OCI-LY7 (cell line): ENCODE measurements at regions not wholly inside any gene's neighbourhood (a gene's known extent, or its start where the extent isn't known, plus 50 kb on each side); places are given as distances from the start of the nearest gene placed in this dataset.

Source experiments
- BruUV-seq: library from RNA; stranded (reverse); fragments of 400-500 nt; replicated peaks from 2 replicates; lab custom pipeline; 2021; lab: Mats Ljungman, UMichigan
- CTCF ChIA-PET: fragments of 300-600 bp; sonication (Branson Sonifier 250); formaldehyde crosslinking; loops from one replicate; lab custom pipeline; 2022; ENCODE audit warnings: antibody characterized with exemption; ENCODE audit not compliant: unreplicated experiment; lab: Charles Lee
- POLR2A ChIA-PET: fragments of 300-600 bp; sonication (Branson Sonifier 250); formaldehyde crosslinking; loops from one replicate; lab custom pipeline; 2022; ENCODE audit warnings: antibody characterized with exemption; lab: Charles Lee
- DNase-seq: peaks from one replicate; pipeline ENCODE4 v3.0.0-alpha.2; 2015; ENCODE audit warnings: low spot score
- H2AFZ ChIP-seq: fragments of 200-600 bp; sonication (generic), shearing (Covaris generic); 2 replicates; pipeline ENCODE4 v1.6.1; 2014; ENCODE audit warnings: mild to moderate bottlenecking, antibody characterized with exemption, low read length, moderate library complexity
- H3K27ac ChIP-seq: fragments of 200-600 bp; sonication (generic); 2 replicates; pipeline ENCODE4 v1.5.1; 2014; ENCODE audit warnings: mixed run types, low read depth, mild to moderate bottlenecking, moderate library complexity, low read length, inconsistent platforms; ENCODE audit not compliant: poor library complexity, severe bottlenecking
- H3K36me3 ChIP-seq: fragments of 200-600 bp; sonication (generic); 2 replicates; pipeline ENCODE4 v1.6.1; 2014; ENCODE audit warnings: mild to moderate bottlenecking, antibody characterized with exemption, low read length, moderate library complexity, mixed read lengths; ENCODE audit not compliant: insufficient read depth
- H3K4me1 ChIP-seq: fragments of 200-600 bp; sonication (generic); 2 replicates; pipeline ENCODE4 v1.5.1; 2014; ENCODE audit warnings: mild to moderate bottlenecking, low read length; ENCODE audit not compliant: insufficient read depth, poor library complexity, severe bottlenecking
- H3K4me2 ChIP-seq: fragments of 200-600 bp; sonication (generic); 2 replicates; pipeline ENCODE4 v1.6.1; 2014; ENCODE audit warnings: mild to moderate bottlenecking, low read length
- H3K4me3 ChIP-seq: fragments of 200-600 bp; sonication (generic); 2 replicates; pipeline ENCODE4 v1.5.1; 2014; ENCODE audit warnings: mild to moderate bottlenecking, low read depth, low read length; ENCODE audit not compliant: poor library complexity, severe bottlenecking
- H3K79me2 ChIP-seq: fragments of 200-600 bp; sonication (generic); 2 replicates; pipeline ENCODE4 v1.6.1; 2016; ENCODE audit warnings: low read depth, mild to moderate bottlenecking, low read length, moderate library complexity, mixed read lengths; ENCODE audit not compliant: insufficient read depth
- H3K9me2 ChIP-seq: fragments of 200-600 bp; sonication (generic); 2 replicates; pipeline ENCODE4 v1.6.1; 2016; ENCODE audit warnings: mild to moderate bottlenecking, low read length, mixed read lengths; ENCODE audit not compliant: insufficient read depth
- H3K9me3 ChIP-seq: fragments of 200-600 bp; sonication (generic); 2 replicates; pipeline ENCODE4 v1.6.1; 2014; ENCODE audit warnings: mild to moderate bottlenecking, mixed run types, low read length, mixed read lengths
- H4K20me1 ChIP-seq: fragments of 200-600 bp; sonication (generic); 2 replicates; pipeline ENCODE4 v1.6.1; 2014; ENCODE audit warnings: mild to moderate bottlenecking, antibody characterized with exemption, low read length, moderate library complexity, mixed read lengths; ENCODE audit not compliant: insufficient read depth
- EZH2phosphoT487 ChIP-seq: fragments of 200-600 bp; sonication (generic); IDR thresholded peaks from 2 replicates; pipeline ENCODE4 v1.6.1; 2018; ENCODE audit warnings: low read depth, borderline replicate concordance, mild to moderate bottlenecking, mixed run types, antibody characterized with exemption, low read length, moderate library complexity, mixed read lengths
- intact Hi-C: fragments of 100-400 bp; cut with micrococcal nuclease; formaldehyde crosslinking; loops from one replicate; pipeline ENCODE4 v1.10.0; 2022; ENCODE audit not compliant: unreplicated experiment
- TF ChIP-seq, protein P1 (sequence below): fragments of 200-600 bp; sonication (generic); conservative IDR thresholded peaks from 2 replicates; pipeline ENCODE4 v1.5.1; 2014; ENCODE audit warnings: mild to moderate bottlenecking, antibody characterized with exemption, low read length, moderate library complexity, mixed read lengths

DNA sequence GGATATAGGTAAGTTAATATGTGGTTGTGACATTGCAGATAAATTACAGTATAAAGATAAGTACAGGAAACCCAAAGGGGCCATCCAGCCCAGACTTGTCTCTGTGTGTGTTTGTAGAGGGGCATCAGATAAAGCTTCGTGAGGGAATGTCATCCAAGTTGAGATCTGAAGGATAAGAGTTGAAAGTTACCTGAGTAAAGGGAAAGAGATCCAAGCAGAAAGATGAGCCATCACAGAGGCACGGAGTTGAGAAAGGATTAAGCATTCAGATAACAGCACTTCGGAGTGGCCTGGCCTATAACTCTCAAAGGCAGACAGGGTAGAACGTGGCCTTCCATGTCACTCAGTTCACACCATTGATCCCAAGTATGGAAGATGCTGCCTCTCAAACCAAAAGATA is 749.1 kb downstream of the ADGRL2 start:
- CTCF ChIA-PET, result no interaction called here
- Histone ChIP-seq H3K36me3 (no peaks in the 10 kb centered on the region), H4K20me1 (no peaks in the 10 kb centered on the region), H3K4me3 (no peak overlapping the region), H3K79me2 (no peaks in the 10 kb centered on the region), H3K4me2 (no peak overlapping the region), H2AFZ (no peak overlapping the region), H3K4me1 (no peaks in the 10 kb centered on the region), H3K27ac (no peak overlapping the region), H3K9me2 (no peaks in the 10 kb centered on the region), H3K9me3 (no peaks in the 10 kb centered on the region)
- no peak for TF ChIP-seq EZH2phosphoT487
- TF ChIP-seq, protein P1, sequence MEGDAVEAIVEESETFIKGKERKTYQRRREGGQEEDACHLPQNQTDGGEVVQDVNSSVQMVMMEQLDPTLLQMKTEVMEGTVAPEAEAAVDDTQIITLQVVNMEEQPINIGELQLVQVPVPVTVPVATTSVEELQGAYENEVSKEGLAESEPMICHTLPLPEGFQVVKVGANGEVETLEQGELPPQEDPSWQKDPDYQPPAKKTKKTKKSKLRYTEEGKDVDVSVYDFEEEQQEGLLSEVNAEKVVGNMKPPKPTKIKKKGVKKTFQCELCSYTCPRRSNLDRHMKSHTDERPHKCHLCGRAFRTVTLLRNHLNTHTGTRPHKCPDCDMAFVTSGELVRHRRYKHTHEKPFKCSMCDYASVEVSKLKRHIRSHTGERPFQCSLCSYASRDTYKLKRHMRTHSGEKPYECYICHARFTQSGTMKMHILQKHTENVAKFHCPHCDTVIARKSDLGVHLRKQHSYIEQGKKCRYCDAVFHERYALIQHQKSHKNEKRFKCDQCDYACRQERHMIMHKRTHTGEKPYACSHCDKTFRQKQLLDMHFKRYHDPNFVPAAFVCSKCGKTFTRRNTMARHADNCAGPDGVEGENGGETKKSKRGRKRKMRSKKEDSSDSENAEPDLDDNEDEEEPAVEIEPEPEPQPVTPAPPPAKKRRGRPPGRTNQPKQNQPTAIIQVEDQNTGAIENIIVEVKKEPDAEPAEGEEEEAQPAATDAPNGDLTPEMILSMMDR, result no peak
- intact Hi-C loops, result no loop called here
- DNase-seq, result no peak
- no TSS peak for BruUV-seq
- POLR2A ChIA-PET, result interaction anchor here (0.6 to 0.8 kb wide), 2 partner anchors 10 to 39 kb away, joined by 3 to 4 read pairs; no protein-coding TSS in a partner anchor

DNA sequence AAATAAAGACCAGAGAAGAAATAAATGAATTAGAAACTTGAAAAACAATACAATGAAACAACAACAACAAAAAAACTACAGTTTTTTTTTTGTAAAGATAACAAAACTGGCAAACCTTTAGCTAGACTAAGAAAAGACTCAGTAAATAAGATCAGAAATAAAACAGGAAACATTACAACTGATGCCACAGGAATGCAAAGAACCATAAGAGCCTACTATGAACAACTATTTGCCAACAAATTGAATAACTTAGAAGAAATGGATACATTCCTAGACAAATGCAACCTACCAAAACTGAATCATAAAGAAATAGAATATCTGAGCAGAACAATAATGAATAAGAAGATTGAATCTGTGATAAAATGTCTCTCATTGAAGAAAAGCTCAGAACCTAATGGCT is 742.0 kb downstream of the ADGRL2 start:
- no peak overlapping the region for H3K4me3 ChIP-seq
- intact Hi-C loops, result no loop called here
- TF ChIP-seq, protein P1, result no peak
- TF ChIP-seq EZH2phosphoT487, result no peak
- no peak overlapping the region for H2AFZ ChIP-seq
- no peaks in the 10 kb centered on the region for H3K9me3 ChIP-seq
- no peaks in the 10 kb centered on the region for H3K79me2 ChIP-seq
- no peak overlapping the region for H3K4me2 ChIP-seq
- no peaks in the 10 kb centered on the region for H3K4me1 ChIP-seq
- H3K27ac ChIP-seq, result no peak overlapping the region
- no peaks in the 10 kb centered on the region for H3K9me2 ChIP-seq
- H3K36me3 ChIP-seq, result no peaks in the 10 kb centered on the region
- CTCF ChIA-PET, result no interaction called here
- POLR2A ChIA-PET, result no interaction called here
- no TSS peak for BruUV-seq
- no peaks in the 10 kb centered on the region for H4K20me1 ChIP-seq
- no peak for DNase-seq

DNA sequence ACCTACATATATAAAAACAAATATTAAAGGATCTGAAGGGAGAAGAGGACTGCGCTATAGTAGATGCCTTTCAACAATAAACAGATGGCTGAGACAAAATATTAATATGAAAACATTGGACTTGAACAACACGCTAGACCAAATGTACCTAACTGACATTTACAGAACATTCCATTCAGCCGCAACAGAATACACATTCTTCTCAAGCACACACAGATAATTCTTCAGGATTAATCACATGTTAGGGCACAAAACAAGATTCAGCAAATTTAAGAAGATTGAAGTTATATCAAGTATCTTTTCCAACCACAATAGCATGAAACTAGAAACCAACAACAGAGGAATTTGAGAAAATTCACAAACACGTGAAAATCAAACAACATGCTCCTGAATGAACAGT is 741.4 kb downstream of the ADGRL2 start:
- ChIA-PET CTCF (no interaction called here), POLR2A (no interaction called here)
- Histone ChIP-seq H3K9me3 (no peaks in the 10 kb centered on the region), H2AFZ (no peak overlapping the region), H3K27ac (no peak overlapping the region), H3K4me3 (no peak overlapping the region), H4K20me1 (no peaks in the 10 kb centered on the region), H3K4me2 (no peak overlapping the region), H3K79me2 (no peaks in the 10 kb centered on the region), H3K4me1 (no peaks in the 10 kb centered on the region), H3K36me3 (no peaks in the 10 kb centered on the region), H3K9me2 (no peaks in the 10 kb centered on the region)
- TF ChIP-seq, protein P1, result no peak
- no peak for TF ChIP-seq EZH2phosphoT487
- no peak for DNase-seq
- intact Hi-C loops, result no loop called here
- BruUV-seq, result no TSS peak
